ENCODE measurements at regions not wholly inside any gene's neighbourhood (a gene's known extent, or its start where the extent isn't known, plus 50 kb on each side); places are given as distances from the start of the nearest gene placed in this dataset.

DNA sequence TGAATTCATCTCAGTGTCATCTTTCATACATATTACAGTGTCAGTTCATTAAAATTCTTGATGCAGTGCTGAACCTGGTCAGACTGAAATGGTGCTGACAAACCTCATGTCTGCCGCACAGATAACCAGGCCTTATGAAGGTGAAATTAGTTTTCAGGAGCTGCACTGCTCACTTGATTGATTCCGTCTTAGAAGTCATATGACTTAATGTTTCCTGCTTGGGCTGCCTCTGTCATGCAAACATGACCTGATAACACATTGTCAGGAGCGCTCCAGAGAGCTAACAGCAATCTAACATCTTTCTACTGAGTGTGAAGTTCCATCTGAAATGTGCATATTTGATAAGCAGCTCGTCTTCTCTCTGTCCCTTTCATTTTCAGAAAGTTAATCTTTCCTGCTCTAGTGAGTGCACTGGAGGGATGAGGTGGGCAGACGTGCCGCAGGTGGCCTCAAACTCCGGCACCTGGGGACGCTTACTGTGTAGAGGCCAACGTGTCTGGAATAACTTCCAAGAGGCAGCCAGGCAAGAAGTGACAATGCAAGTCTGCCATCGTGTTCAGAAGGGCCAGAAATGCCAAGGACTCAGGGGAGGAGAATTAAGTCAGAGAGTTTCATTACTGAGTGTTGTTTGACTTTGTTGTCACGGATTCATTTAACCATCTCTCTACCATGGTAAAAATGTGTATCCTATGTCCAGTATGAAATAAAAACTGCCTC, 592.1 kb downstream of the TLE1 start:
- Histone ChIP-seq H3K27me3 (ENCODE audit: insufficient read depth, poor library complexity, severe bottlenecking) (no peaks in the 10 kb centered on the region), H3K27ac (ENCODE audit: poor library complexity, severe bottlenecking) (no peak overlapping the region), H3K4me3 (ENCODE audit: severe bottlenecking) (no peak overlapping the region), H3K9me3 (ENCODE audit: severe bottlenecking) (no peaks in the 10 kb centered on the region), H3K4me1 (ENCODE audit: insufficient read depth, poor library complexity, severe bottlenecking) (no peaks in the 10 kb centered on the region), H3K36me3 (ENCODE audit: low read depth) (no peaks in the 10 kb centered on the region; the same call in 1 of the 2 replicates)
- DNase-seq (ENCODE audit: low spot score) (no peak), ATAC-seq (ENCODE audit: low read depth) (no peak)
- no peak for TF ChIP-seq CTCF (IDR thresholded peaks at IDR 0.05; ENCODE audit: poor library complexity, severe bottlenecking)

GRCh38 chr9:81096625-81097024, 592.7 kb downstream of the TLE1 start:
- Histone ChIP-seq H3K9me3 (ENCODE audit: severe bottlenecking) (no peaks in the 10 kb centered on the region), H3K4me3 (ENCODE audit: severe bottlenecking) (no peak overlapping the region), H3K27me3 (ENCODE audit: insufficient read depth, poor library complexity, severe bottlenecking) (no peaks in the 10 kb centered on the region), H3K4me1 (ENCODE audit: insufficient read depth, poor library complexity, severe bottlenecking) (no peaks in the 10 kb centered on the region), H3K36me3 (ENCODE audit: low read depth) (no peaks in the 10 kb centered on the region; the same call in 1 of the 2 replicates), H3K27ac (ENCODE audit: poor library complexity, severe bottlenecking) (no peak overlapping the region)
- ATAC-seq (ENCODE audit: low read depth) (no peak), DNase-seq (ENCODE audit: low spot score) (no peak)
- no peak for TF ChIP-seq CTCF (IDR thresholded peaks at IDR 0.05; ENCODE audit: poor library complexity, severe bottlenecking)

GRCh38 chr9:81092057-81092456, 597.3 kb downstream of the TLE1 start:
- DNase-seq (ENCODE audit: low spot score) (no peak), ATAC-seq (ENCODE audit: low read depth) (no peak)
- Histone ChIP-seq H3K27me3 (ENCODE audit: insufficient read depth, poor library complexity, severe bottlenecking) (no peaks in the 10 kb centered on the region), H3K4me3 (ENCODE audit: severe bottlenecking) (no peak overlapping the region), H3K9me3 (ENCODE audit: severe bottlenecking) (no peaks in the 10 kb centered on the region), H3K27ac (ENCODE audit: poor library complexity, severe bottlenecking) (no peak overlapping the region), H3K4me1 (ENCODE audit: insufficient read depth, poor library complexity, severe bottlenecking) (no peaks in the 10 kb centered on the region), H3K36me3 (ENCODE audit: low read depth) (no peaks in the 10 kb centered on the region; the same call in 1 of the 2 replicates)
- no peak for TF ChIP-seq CTCF (IDR thresholded peaks at IDR 0.05; ENCODE audit: poor library complexity, severe bottlenecking)

GRCh38 chr9:81088341-81088740, 601.0 kb downstream of the TLE1 start:
- Histone ChIP-seq H3K27ac (ENCODE audit: poor library complexity, severe bottlenecking) (no peak overlapping the region), H3K4me1 (ENCODE audit: insufficient read depth, poor library complexity, severe bottlenecking) (peaks cover 8% of the 10 kb centered on the region), H3K9me3 (ENCODE audit: severe bottlenecking) (no peaks in the 10 kb centered on the region), H3K27me3 (ENCODE audit: insufficient read depth, poor library complexity, severe bottlenecking) (no peaks in the 10 kb centered on the region), H3K4me3 (ENCODE audit: severe bottlenecking) (no peak overlapping the region), H3K36me3 (ENCODE audit: low read depth) (no peaks in the 10 kb centered on the region; the same call in 1 of the 2 replicates)
- no peak for TF ChIP-seq CTCF (IDR thresholded peaks at IDR 0.05; ENCODE audit: poor library complexity, severe bottlenecking)
- no peak for DNase-seq (ENCODE audit: low spot score)
- ATAC-seq (ENCODE audit: low read depth), result no peak

DNA sequence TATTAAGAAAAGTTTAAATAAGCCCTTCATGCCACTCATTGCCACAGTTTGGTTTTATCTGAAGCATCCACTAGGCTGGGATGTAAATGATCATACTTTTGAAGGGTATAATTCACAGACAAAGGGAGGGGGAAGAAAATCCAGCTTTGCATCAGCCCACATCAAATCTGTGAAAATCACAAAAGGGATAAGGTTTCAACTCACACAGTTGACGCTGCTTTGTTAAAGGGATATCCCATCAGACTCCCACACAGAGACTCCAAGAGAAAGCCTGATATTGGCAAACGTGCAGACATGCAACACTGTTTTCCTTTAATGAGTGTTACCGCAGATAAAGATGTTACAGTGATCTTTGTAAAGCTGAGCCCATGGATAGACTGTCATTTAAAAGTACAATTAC, 602.9 kb downstream of the TLE1 start:
- no peak for TF ChIP-seq CTCF (IDR thresholded peaks at IDR 0.05; ENCODE audit: poor library complexity, severe bottlenecking)
- Histone ChIP-seq H3K9me3 (ENCODE audit: severe bottlenecking) (no peaks in the 10 kb centered on the region), H3K4me1 (ENCODE audit: insufficient read depth, poor library complexity, severe bottlenecking) (peaks cover 8% of the 10 kb centered on the region)

More for the DNA sequence above, 602.9 kb downstream of the TLE1 start:
- Histone ChIP-seq H3K4me3 (ENCODE audit: severe bottlenecking) (no peak overlapping the region), H3K27me3 (ENCODE audit: insufficient read depth, poor library complexity, severe bottlenecking) (no peaks in the 10 kb centered on the region), H3K27ac (ENCODE audit: poor library complexity, severe bottlenecking) (no peak overlapping the region), H3K36me3 (ENCODE audit: low read depth) (no peaks in the 10 kb centered on the region)
- DNase-seq (ENCODE audit: low spot score) (no peak), ATAC-seq (ENCODE audit: low read depth) (no peak)

Measured in RWPE2 (cell line).